DND-41 (cell line): ENCODE measurements at regions not wholly inside any gene's neighbourhood (a gene's known extent, or its start where the extent isn't known, plus 50 kb on each side); places are given as distances from the start of the nearest gene placed in this dataset.

Experiments used
- ATAC-seq: fragments of 200-7000 bp; cut with Tn5 transposase; 3 replicates; pipeline ENCODE4 v1.9.1; 2021; ENCODE audit warnings: low read depth; ENCODE audit not compliant: insufficient read depth
- DNase-seq: peaks from one replicate; pipeline ENCODE4 v3.0.0-alpha.2; 2020
- H2AFZ ChIP-seq: 2 replicates; pipeline ENCODE4 v1.6.0; 2012; ENCODE audit warnings: low read depth, low read length
- H3K27ac ChIP-seq: 2 replicates; pipeline ENCODE4 v1.5.1; 2012; ENCODE audit warnings: low read length, inconsistent platforms
- H3K27me3 ChIP-seq: fragments of 200-600 bp; sonication (generic); 2 replicates; pipeline ENCODE4 v1.6.0; 2012; ENCODE audit warnings: low read length, mild to moderate bottlenecking, inconsistent platforms; ENCODE audit not compliant: insufficient read depth, poor library complexity
- H3K36me3 ChIP-seq: 2 replicates; pipeline ENCODE4 v1.5.1; 2012; ENCODE audit warnings: low read length, inconsistent platforms; ENCODE audit not compliant: insufficient read depth
- H3K4me1 ChIP-seq: 2 replicates; pipeline ENCODE4 v1.5.1; 2012; ENCODE audit warnings: mild to moderate bottlenecking, low read length; ENCODE audit not compliant: insufficient read depth
- H3K4me2 ChIP-seq: 2 replicates; pipeline ENCODE4 v1.6.0; 2012; ENCODE audit warnings: mild to moderate bottlenecking, moderate library complexity, low read length, inconsistent platforms; ENCODE audit not compliant: insufficient read depth
- H3K4me3 ChIP-seq, 2 experiments: fragments of 200-600 bp in 1 of 2; shearing (Covaris generic) in 1 of 2; 2 replicates each; pipeline ENCODE4 v1.5.1; 2012 to 2016; ENCODE audit warnings: inconsistent platforms in 2 of 2, low read length in 2 of 2, mild to moderate bottlenecking in 2 of 2, low read depth in 1 of 2, moderate library complexity in 1 of 2
- H3K79me2 ChIP-seq: 2 replicates; pipeline ENCODE4 v1.6.0; 2012; ENCODE audit warnings: low read length, inconsistent platforms; ENCODE audit not compliant: insufficient read depth
- H3K9ac ChIP-seq: 2 replicates; pipeline ENCODE4 v1.6.0; 2012; ENCODE audit warnings: low read depth, mild to moderate bottlenecking, inconsistent platforms, low read length, moderate library complexity
- H3K9me3 ChIP-seq: 2 replicates; pipeline ENCODE4 v1.5.1; 2012; ENCODE audit warnings: low read length, moderate library complexity, mild to moderate bottlenecking, inconsistent platforms; ENCODE audit not compliant: insufficient read depth, severe bottlenecking
- H4K20me1 ChIP-seq: 2 replicates; pipeline ENCODE4 v1.6.0; 2012; ENCODE audit warnings: low read length; ENCODE audit not compliant: insufficient read depth
- EZH2 ChIP-seq: IDR thresholded peaks from 3 replicates; pipeline ENCODE4 v1.6.1; 2012; ENCODE audit warnings: borderline replicate concordance, low read depth, mild to moderate bottlenecking, moderate library complexity, low read length, inconsistent platforms; ENCODE audit not compliant: severe bottlenecking
- TF ChIP-seq, protein P1 (sequence below): IDR thresholded peaks from 2 replicates; pipeline ENCODE4 v1.5.1; 2012; ENCODE audit warnings: borderline replicate concordance, low read length, moderate library complexity, mild to moderate bottlenecking; ENCODE audit not compliant: poor library complexity, severe bottlenecking; ENCODE audit errors: extremely low read depth

DNA sequence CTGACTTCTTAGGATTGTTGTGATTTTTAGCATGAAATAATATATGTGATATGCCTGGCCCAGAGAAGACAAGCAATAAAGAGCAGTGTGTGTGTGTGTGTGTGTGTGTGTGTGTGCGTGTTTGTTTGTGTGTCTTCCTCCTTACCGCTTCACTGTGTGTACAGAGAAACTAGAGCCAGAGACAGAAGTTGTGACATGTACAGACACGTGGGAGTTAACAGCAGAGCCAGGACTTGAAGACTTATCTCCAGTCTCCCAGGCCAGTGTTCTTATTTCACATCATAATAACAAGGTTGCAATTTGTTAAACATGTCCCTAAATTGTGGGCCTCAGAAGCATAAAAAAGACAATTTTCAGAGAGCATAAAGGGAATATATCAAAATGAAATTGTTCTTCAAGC, 192.0 kb upstream of the JUN start:
- ATAC-seq = no peak

DNA sequence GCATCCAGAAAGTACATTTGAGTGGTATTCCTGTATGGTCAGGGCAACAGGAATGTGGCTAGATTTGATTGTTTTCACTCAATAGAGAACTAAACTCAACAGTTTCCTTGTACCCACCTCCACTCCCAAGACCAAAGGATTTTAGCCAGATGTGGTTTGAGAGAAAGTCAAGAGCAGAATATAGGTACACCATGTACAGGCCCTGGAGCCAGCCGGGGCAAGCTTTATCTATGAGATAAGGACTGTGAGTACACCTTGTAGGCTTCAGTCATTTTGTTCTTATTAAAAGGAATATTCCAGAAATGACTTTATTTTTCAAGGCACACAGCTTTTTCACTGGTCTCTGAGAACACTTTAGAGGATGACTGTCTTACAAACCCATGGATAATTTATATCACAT, 192.4 kb upstream of the JUN start:
- H3K4me1 ChIP-seq = peaks cover 9% of the 10 kb centered on the region
- DNase-seq (no peak), ATAC-seq (no peak)
- H3K9ac ChIP-seq = no peak overlapping the region
- TF ChIP-seq EZH2 = no peak
- TF ChIP-seq, protein P1, sequence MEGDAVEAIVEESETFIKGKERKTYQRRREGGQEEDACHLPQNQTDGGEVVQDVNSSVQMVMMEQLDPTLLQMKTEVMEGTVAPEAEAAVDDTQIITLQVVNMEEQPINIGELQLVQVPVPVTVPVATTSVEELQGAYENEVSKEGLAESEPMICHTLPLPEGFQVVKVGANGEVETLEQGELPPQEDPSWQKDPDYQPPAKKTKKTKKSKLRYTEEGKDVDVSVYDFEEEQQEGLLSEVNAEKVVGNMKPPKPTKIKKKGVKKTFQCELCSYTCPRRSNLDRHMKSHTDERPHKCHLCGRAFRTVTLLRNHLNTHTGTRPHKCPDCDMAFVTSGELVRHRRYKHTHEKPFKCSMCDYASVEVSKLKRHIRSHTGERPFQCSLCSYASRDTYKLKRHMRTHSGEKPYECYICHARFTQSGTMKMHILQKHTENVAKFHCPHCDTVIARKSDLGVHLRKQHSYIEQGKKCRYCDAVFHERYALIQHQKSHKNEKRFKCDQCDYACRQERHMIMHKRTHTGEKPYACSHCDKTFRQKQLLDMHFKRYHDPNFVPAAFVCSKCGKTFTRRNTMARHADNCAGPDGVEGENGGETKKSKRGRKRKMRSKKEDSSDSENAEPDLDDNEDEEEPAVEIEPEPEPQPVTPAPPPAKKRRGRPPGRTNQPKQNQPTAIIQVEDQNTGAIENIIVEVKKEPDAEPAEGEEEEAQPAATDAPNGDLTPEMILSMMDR = no peak
- H2AFZ ChIP-seq = no peak overlapping the region
- H4K20me1 ChIP-seq = no peaks in the 10 kb centered on the region
- H3K4me2 ChIP-seq = no peak overlapping the region
- no peak overlapping the region for H3K27ac ChIP-seq
- no peaks in the 10 kb centered on the region for H3K9me3 ChIP-seq
- no peaks in the 10 kb centered on the region for H3K27me3 ChIP-seq
- no peak overlapping the region for H3K4me3 ChIP-seq
- H3K79me2 ChIP-seq = no peaks in the 10 kb centered on the region
- H3K36me3 ChIP-seq = no peaks in the 10 kb centered on the region

More for the DNA sequence above, 192.0 kb upstream of the JUN start:
- Histone ChIP-seq H3K79me2 (no peaks in the 10 kb centered on the region), H3K4me2 (no peak overlapping the region), H3K27me3 (no peaks in the 10 kb centered on the region), H3K9me3 (no peaks in the 10 kb centered on the region), H4K20me1 (no peaks in the 10 kb centered on the region), H3K9ac (no peak overlapping the region), H3K4me3 (no peak overlapping the region), H3K4me1 (peaks cover 9% of the 10 kb centered on the region), H3K27ac (no peak overlapping the region), H2AFZ (no peak overlapping the region), H3K36me3 (no peaks in the 10 kb centered on the region)
- TF ChIP-seq, protein P1 = no peak
- no peak for TF ChIP-seq EZH2
- DNase-seq = no peak

DNA sequence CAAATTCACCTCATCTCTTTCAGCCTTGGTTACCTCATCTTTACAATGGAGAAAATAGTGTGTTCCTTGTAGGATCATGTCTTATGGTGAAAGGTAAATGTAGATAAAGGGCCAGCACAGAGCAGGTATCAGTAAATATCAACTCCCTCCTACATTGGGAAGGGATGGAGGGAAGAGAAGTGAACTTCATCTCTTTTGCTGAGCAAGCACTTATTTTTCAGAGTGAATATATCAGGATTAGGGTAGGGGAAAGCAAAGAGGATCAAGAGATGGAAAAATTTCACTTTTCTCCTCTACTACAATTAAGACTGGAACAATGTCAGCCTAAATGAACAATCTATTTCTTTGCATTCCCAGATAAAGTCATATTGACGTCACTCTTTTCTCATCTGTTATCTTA, 193.8 kb upstream of the JUN start:
- no peak for DNase-seq
- no peak overlapping the region for H3K9ac ChIP-seq
- H2AFZ ChIP-seq = no peak overlapping the region
- no peaks in the 10 kb centered on the region for H3K27me3 ChIP-seq
- no peaks in the 10 kb centered on the region for H3K79me2 ChIP-seq
- no peak overlapping the region for H3K4me2 ChIP-seq
- H3K9me3 ChIP-seq = no peaks in the 10 kb centered on the region
- no peaks in the 10 kb centered on the region for H3K36me3 ChIP-seq
- no peak for ATAC-seq
- no peak for TF ChIP-seq EZH2
- TF ChIP-seq, protein P1 = no peak
- no peak overlapping the region for H3K27ac ChIP-seq
- no peak overlapping the region for H3K4me3 ChIP-seq
- peaks cover 9% of the 10 kb centered on the region for H3K4me1 ChIP-seq
- H4K20me1 ChIP-seq = no peaks in the 10 kb centered on the region

DNA sequence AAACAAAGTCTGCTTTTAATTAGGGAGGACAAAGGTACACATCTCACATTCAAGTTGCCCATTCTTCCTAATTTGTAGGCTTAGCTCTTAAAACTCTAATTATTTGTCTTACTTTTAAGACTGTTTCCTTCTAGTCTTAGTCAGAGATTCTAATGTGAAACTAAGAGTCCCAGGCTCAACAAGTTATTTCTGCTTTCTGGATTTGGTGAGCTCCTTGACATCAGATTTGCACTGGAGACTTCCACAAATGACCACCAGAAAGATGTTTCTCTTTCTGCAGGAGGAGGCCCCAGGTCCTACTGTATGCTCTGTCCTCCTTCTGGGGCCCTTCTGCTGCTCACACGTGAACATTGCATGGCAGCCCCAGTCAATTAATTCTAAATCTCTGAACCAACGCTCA, 194.2 kb upstream of the JUN start:
- Histone ChIP-seq H3K9ac (no peak overlapping the region), H3K4me1 (peaks cover 9% of the 10 kb centered on the region), H3K27me3 (no peaks in the 10 kb centered on the region), H4K20me1 (no peaks in the 10 kb centered on the region), H3K9me3 (no peaks in the 10 kb centered on the region), H3K4me3 (no peak overlapping the region), H3K27ac (no peak overlapping the region), H3K79me2 (no peaks in the 10 kb centered on the region), H3K4me2 (no peak overlapping the region), H2AFZ (no peak overlapping the region), H3K36me3 (no peaks in the 10 kb centered on the region)
- TF ChIP-seq, protein P1 = no peak
- TF ChIP-seq EZH2 = no peak
- ATAC-seq = no peak
- DNase-seq = no peak
